NB4 (cell line): ENCODE measurements at regions not wholly inside any gene's neighbourhood (a gene's known extent, or its start where the extent isn't known, plus 50 kb on each side); places are given as distances from the start of the nearest gene placed in this dataset.

Experiments
- DNase-seq: peaks from one replicate; pipeline ENCODE4 v3.0.0; 2010; ENCODE audit warnings: low read depth
- H3K4me3 ChIP-seq: one replicate; pipeline ENCODE4 v1.5.1; 2011; ENCODE audit warnings: mild to moderate bottlenecking, low read depth, low read length, moderate library complexity
- CTCF ChIP-seq: IDR thresholded peaks from one replicate; pipeline ENCODE4 v1.5.1; 2012; ENCODE audit warnings: low read depth, low read length
- MAX ChIP-seq: IDR thresholded peaks from 2 replicates; pipeline ENCODE4 v1.6.1; 2011; ENCODE audit warnings: low read depth, low read length
- MYC ChIP-seq: IDR thresholded peaks from 2 replicates; pipeline ENCODE4 v1.6.1; 2011; ENCODE audit warnings: low read depth, low read length
- POLR2A ChIP-seq: IDR thresholded peaks from 2 replicates; pipeline ENCODE4 v1.6.1; 2011; ENCODE audit warnings: mild to moderate bottlenecking; ENCODE audit not compliant: insufficient read length; ENCODE audit errors: extremely low read depth

- TF ChIP-seq MYC, result peak; percentile 25; the same call in 1 of the 2 replicates
- peak; percentile 67 for TF ChIP-seq MAX
- TF ChIP-seq POLR2A, result no peak
- peak; percentile 32 for TF ChIP-seq CTCF
- H3K4me3 ChIP-seq, result no peak overlapping the region
- DNase-seq, result peak; percentile 26
These were observed 225.6 kb downstream of the RAP2A start for GRCh38 chr13:97659602-97660001.

GRCh38 chr13:97660594-97661260 lies 226.8 kb downstream of the RAP2A start:
- DNase-seq, result no peak
- H3K4me3 ChIP-seq, result no peak overlapping the region
- TF ChIP-seq MYC (no peak), CTCF (no peak), POLR2A (no peak), MAX (no peak)

GRCh38 chr13:97686594-97686993 lies 252.6 kb downstream of the RAP2A start:
- no peak overlapping the region for H3K4me3 ChIP-seq
- DNase-seq, result no peak
- TF ChIP-seq MAX (no peak), POLR2A (no peak), MYC (no peak), CTCF (no peak)

- DNase-seq, result no peak
- TF ChIP-seq CTCF (no peak), MAX (no peak), MYC (no peak), POLR2A (no peak)
- H3K4me3 ChIP-seq, result no peak overlapping the region
These were observed 258.7 kb downstream of the RAP2A start for GRCh38 chr13:97692628-97693027.

GRCh38 chr13:97695684-97696083 lies 257.8 kb upstream of the IPO5 start:
- DNase-seq, result no peak
- no peak overlapping the region for H3K4me3 ChIP-seq
- TF ChIP-seq CTCF, result no peak
- no peak for TF ChIP-seq MAX
- no peak for TF ChIP-seq MYC
- TF ChIP-seq POLR2A, result no peak

- no peak for TF ChIP-seq MYC
- no peak for TF ChIP-seq CTCF
- no peak for TF ChIP-seq MAX
- no peak for TF ChIP-seq POLR2A
- DNase-seq, result no peak
- no peak overlapping the region for H3K4me3 ChIP-seq
These were observed 256.6 kb upstream of the IPO5 start for GRCh38 chr13:97696921-97697320.
